ENCODE measurements at regions not wholly inside any gene's neighbourhood (a gene's known extent, or its start where the extent isn't known, plus 50 kb on each side); places are given as distances from the start of the nearest gene placed in this dataset.

GRCh38 chr6:142534076-142534475, 232.3 kb downstream of the ADGRG6 start:
- TF ChIP-seq CTCF (IDR thresholded peaks at IDR 0.05; ENCODE audit: insufficient read depth, low read length, poor library complexity, severe bottlenecking) (no peak), EZH2phosphoT487 (conservative IDR thresholded peaks at IDR 0.05; ENCODE audit: low read length) (no peak)
